ENCODE measurements at regions not wholly inside any gene's neighbourhood (a gene's known extent, or its start where the extent isn't known, plus 50 kb on each side); places are given as distances from the start of the nearest gene placed in this dataset.
"Not testable (repeated sequence)": the region's sequence is repeated elsewhere in the genome, so short reads cannot be mapped to it uniquely, and the experiment has no call there.

DNA sequence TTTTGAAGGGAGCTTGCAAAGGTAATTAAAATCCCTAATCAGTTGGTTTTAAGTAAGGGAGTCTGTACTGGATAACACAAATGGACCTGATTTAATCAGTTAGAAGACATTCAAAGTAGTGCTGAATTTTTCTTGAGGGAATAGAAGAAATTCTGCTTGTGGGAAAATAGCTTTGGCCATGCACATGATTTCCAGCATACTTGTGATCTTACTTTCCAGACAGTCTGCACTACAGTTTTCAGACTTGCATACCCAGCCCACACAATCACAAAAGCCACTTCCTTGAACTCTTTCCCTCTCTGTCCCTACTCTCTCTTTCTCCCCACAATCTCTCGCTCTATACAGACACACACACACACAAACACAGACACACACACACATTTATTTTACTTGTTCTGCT is 852.1 kb downstream of the PLA2G4A start:
- TF ChIP-seq, protein P1, sequence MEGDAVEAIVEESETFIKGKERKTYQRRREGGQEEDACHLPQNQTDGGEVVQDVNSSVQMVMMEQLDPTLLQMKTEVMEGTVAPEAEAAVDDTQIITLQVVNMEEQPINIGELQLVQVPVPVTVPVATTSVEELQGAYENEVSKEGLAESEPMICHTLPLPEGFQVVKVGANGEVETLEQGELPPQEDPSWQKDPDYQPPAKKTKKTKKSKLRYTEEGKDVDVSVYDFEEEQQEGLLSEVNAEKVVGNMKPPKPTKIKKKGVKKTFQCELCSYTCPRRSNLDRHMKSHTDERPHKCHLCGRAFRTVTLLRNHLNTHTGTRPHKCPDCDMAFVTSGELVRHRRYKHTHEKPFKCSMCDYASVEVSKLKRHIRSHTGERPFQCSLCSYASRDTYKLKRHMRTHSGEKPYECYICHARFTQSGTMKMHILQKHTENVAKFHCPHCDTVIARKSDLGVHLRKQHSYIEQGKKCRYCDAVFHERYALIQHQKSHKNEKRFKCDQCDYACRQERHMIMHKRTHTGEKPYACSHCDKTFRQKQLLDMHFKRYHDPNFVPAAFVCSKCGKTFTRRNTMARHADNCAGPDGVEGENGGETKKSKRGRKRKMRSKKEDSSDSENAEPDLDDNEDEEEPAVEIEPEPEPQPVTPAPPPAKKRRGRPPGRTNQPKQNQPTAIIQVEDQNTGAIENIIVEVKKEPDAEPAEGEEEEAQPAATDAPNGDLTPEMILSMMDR (IDR thresholded peaks at IDR 0.05; ENCODE audit: low read depth, low read length), result no peak
- DNase-seq (ENCODE audit: extremely low read depth, low read depth), result no peak

DNA sequence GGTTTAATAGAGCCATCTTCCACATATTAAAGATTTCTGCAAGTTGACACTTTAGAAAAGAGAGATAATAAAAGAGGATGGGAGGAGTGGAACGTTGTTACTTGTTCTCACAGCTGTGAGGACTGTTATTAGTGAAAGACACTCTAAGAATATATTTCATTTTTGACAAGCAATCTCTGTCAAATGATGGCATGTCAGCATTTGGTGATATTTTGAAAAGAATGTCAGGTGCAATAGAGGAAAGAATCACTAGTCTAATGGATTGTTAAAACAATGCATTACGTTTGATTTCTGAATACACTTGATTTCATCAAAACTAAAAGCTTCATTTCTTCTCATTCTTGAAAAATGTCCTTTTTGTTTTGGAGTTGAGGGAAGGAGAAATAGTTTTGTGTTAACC is 853.4 kb downstream of the PLA2G4A start:
- TF ChIP-seq, protein P1 (IDR thresholded peaks at IDR 0.05; ENCODE audit: low read depth, low read length), result no peak
- no peak for DNase-seq (ENCODE audit: extremely low read depth, low read depth)

GRCh38 chr1:187685333-187685732 is 856.6 kb downstream of the PLA2G4A start:
- DNase-seq (ENCODE audit: extremely low read depth, low read depth), result no peak
- TF ChIP-seq, protein P1 (IDR thresholded peaks at IDR 0.05; ENCODE audit: low read depth, low read length), result no peak

DNA sequence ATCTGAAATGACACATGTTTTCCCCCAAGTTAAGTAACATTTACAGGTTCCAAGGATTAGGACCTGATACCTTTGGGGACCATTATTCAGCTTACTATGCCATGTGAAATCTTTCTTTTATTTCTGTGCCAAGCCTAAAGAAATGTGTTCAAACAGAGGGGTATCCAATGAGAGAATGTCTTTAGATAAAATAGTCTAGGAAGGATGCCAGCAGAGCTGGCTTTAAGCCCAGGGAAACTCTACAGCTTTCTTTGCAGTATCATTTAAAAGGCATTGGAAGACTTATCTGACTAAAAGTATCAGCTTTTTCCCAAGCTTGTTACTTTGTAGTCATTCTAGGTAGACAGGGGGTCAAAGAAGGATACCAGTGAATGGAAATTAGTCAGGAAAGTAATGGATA is 860.4 kb downstream of the PLA2G4A start:
- TF ChIP-seq, protein P1 (IDR thresholded peaks at IDR 0.05; ENCODE audit: low read depth, low read length), result no peak
- DNase-seq (ENCODE audit: extremely low read depth, low read depth), result no peak

DNA sequence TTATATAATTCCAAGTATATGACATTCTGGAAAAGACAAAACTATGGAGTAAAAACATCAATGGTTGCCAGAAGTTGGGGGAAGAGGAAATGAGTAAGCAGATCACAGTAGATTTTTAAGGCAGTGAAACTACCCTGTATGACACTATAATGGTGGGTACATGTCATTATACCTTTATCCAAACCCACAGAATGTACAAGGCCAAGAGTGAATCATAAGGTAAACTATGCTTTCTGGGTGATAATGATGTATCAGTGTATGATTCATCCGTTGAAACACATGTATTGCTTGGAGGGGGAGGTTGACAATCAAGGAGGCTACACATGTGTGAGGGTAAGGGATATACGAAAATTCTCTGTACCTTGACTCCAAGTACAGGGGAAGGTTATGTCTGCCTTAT is 862.7 kb downstream of the PLA2G4A start:
- DNase-seq (ENCODE audit: extremely low read depth, low read depth), result no peak
- TF ChIP-seq, protein P1 (IDR thresholded peaks at IDR 0.05; ENCODE audit: low read depth, low read length), result no peak

- TF ChIP-seq, protein P1 (IDR thresholded peaks at IDR 0.05; ENCODE audit: low read depth, low read length), result no peak
- no peak for DNase-seq (ENCODE audit: extremely low read depth, low read depth)
Observed at GRCh38 chr1:187692799-187693198, 864.0 kb downstream of the PLA2G4A start.

DNA sequence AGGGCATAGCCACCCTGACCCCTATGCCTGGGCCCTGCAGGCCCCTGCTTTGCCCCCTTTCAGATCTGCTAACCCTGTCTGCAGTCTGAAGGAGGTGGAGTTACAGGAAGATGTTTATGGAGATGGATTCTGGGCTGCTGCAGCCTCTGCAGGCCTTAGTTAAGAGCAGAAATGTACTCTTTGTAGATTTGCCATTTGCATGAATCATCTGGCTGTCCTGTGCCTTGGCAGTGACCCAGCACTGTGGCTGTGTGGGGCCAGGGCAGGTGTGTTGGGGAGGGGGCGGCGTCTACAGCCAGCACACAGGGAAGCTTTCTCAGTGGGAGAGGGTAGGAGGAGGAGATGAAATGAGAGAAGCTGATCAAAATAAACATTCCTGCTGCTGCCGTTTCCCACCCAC is 867.3 kb downstream of the PLA2G4A start:
- DNase-seq (ENCODE audit: extremely low read depth, low read depth), result no peak
- TF ChIP-seq, protein P1 (IDR thresholded peaks at IDR 0.05; ENCODE audit: low read depth, low read length), result no peak

GRCh38 chr1:187703138-187704130 is 874.7 kb downstream of the PLA2G4A start:
- not testable (repeated sequence) for DNase-seq (ENCODE audit: extremely low read depth, low read depth)
